ENCODE measurements at regions not wholly inside any gene's neighbourhood (a gene's known extent, or its start where the extent isn't known, plus 50 kb on each side); places are given as distances from the start of the nearest gene placed in this dataset.

DNA sequence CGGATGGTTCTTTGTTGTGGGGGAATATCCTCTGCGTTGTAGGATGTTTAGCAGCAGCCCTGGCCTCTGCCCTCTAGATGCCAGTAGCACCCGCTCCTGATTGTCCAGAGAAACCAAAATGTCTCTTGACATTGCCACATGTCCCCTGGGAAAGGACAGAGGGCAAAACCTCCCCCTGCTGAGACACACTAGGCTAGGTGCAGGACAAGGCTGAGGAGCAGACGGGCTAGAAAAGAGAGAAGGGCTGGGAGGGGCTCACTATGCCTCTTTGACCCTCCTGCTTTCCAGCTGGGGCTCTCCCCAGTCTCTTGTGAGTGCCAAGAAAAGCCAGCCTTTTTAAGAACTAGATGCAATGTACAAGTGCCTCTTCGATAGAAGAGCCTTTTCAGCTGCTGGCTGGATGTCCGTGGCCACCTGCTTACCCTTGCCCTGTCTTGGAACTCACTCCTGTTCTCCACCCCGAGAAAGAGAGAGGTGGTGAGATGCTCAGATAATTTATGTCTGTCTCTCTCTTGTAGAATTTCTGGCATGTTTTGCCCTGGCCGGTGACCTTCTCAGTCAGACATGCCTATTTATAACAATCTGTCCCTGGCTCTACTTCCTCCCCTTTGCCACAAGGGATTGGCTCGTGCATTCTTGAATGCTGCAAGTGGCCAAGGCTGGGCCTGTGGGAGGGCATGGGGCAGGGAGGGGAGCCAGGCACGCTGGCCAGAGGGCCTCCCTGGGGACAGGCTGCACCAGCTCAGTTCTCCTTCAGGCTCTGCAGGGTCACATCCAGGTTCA is 142.6 kb downstream of the RPLP1 start:
- TF ChIP-seq, protein P1, sequence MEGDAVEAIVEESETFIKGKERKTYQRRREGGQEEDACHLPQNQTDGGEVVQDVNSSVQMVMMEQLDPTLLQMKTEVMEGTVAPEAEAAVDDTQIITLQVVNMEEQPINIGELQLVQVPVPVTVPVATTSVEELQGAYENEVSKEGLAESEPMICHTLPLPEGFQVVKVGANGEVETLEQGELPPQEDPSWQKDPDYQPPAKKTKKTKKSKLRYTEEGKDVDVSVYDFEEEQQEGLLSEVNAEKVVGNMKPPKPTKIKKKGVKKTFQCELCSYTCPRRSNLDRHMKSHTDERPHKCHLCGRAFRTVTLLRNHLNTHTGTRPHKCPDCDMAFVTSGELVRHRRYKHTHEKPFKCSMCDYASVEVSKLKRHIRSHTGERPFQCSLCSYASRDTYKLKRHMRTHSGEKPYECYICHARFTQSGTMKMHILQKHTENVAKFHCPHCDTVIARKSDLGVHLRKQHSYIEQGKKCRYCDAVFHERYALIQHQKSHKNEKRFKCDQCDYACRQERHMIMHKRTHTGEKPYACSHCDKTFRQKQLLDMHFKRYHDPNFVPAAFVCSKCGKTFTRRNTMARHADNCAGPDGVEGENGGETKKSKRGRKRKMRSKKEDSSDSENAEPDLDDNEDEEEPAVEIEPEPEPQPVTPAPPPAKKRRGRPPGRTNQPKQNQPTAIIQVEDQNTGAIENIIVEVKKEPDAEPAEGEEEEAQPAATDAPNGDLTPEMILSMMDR (IDR thresholded peaks at IDR 0.05): no peak
- no peak for TF ChIP-seq EP300 (IDR thresholded peaks at IDR 0.05)
- no peak for TF ChIP-seq POLR2A (IDR thresholded peaks at IDR 0.05)
